OCI-LY3 (cell line): ENCODE measurements at regions not wholly inside any gene's neighbourhood (a gene's known extent, or its start where the extent isn't known, plus 50 kb on each side); places are given as distances from the start of the nearest gene placed in this dataset.

Experiments used
- EZH2phosphoT487 ChIP-seq: fragments of 200-600 bp; shearing (Covaris generic); IDR thresholded peaks from 2 replicates; pipeline ENCODE4 v1.6.1; 2018; ENCODE audit warnings: antibody characterized with exemption, mixed run types, low read depth
- TF ChIP-seq, protein P1 (sequence below): fragments of 200-600, 300-600 bp; sonication (generic); IDR thresholded peaks from 2 replicates; pipeline ENCODE4 v1.5.1; 2014; ENCODE audit warnings: antibody characterized with exemption, low read length, low read depth

DNA sequence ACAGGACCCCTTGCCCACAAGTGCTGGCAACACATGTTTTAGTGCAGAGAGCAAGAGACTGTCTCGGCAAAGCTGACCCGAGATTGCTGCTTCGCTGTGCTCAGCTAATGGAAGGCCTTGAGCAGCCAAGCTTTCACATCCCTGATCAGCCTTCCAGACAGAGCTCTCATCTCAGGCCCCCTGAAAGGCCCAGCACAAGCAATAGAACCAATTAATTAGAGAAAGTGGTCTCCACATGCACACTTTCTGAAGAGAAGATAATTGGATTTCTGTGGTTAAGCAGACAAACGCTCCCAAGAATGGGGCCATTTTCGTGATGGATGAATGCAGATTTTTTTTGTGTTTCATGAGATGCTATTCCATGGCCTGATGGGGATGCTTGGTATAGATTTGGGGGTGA, 174.9 kb downstream of the NSG2 start:
- TF ChIP-seq, protein P1, sequence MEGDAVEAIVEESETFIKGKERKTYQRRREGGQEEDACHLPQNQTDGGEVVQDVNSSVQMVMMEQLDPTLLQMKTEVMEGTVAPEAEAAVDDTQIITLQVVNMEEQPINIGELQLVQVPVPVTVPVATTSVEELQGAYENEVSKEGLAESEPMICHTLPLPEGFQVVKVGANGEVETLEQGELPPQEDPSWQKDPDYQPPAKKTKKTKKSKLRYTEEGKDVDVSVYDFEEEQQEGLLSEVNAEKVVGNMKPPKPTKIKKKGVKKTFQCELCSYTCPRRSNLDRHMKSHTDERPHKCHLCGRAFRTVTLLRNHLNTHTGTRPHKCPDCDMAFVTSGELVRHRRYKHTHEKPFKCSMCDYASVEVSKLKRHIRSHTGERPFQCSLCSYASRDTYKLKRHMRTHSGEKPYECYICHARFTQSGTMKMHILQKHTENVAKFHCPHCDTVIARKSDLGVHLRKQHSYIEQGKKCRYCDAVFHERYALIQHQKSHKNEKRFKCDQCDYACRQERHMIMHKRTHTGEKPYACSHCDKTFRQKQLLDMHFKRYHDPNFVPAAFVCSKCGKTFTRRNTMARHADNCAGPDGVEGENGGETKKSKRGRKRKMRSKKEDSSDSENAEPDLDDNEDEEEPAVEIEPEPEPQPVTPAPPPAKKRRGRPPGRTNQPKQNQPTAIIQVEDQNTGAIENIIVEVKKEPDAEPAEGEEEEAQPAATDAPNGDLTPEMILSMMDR, result no peak
- TF ChIP-seq EZH2phosphoT487, result no peak
